WTC11 (cell line): ENCODE measurements at regions not wholly inside any gene's neighbourhood (a gene's known extent, or its start where the extent isn't known, plus 50 kb on each side); places are given as distances from the start of the nearest gene placed in this dataset.

Source experiments
- CTCF ChIP-seq: fragments of 200-600 bp; IDR thresholded peaks from 2 replicates; pipeline ENCODE4 v1.8.0; 2022; ENCODE audit warnings: antibody characterized with exemption
- MYBL2 ChIP-seq: sonication (generic); formaldehyde crosslinking; IDR thresholded peaks from 2 replicates; pipeline ENCODE4 v1.8.1; 2023; ENCODE audit warnings: mild to moderate bottlenecking, moderate library complexity, missing genetic modification reagents
- TF ChIP-seq, protein P1 (sequence below): sonication (generic); formaldehyde crosslinking; IDR thresholded peaks from 2 replicates; pipeline ENCODE4 v1.8.1; 2022; ENCODE audit warnings: mild to moderate bottlenecking, moderate library complexity, missing genetic modification reagents

- TF ChIP-seq CTCF: no peak
- no peak for TF ChIP-seq MYBL2
- TF ChIP-seq, protein P1, sequence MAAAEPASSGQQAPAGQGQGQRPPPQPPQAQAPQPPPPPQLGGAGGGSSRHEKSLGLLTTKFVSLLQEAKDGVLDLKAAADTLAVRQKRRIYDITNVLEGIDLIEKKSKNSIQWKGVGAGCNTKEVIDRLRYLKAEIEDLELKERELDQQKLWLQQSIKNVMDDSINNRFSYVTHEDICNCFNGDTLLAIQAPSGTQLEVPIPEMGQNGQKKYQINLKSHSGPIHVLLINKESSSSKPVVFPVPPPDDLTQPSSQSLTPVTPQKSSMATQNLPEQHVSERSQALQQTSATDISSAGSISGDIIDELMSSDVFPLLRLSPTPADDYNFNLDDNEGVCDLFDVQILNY (CRISPR knock-in tag): no peak
Measured at GRCh38 chr6:94026575-94026974, 607.2 kb upstream of the EPHA7 start.
